ENCODE measurements at regions not wholly inside any gene's neighbourhood (a gene's known extent, or its start where the extent isn't known, plus 50 kb on each side); places are given as distances from the start of the nearest gene placed in this dataset.

GRCh38 chr1:93778457-93778856 lies 96.8 kb upstream of the BCAR3 start:
- TF ChIP-seq EP300 (IDR thresholded peaks at IDR 0.05) = no peak
- no peak for TF ChIP-seq CTCF (IDR thresholded peaks at IDR 0.05)
- TF ChIP-seq POLR2A (IDR thresholded peaks at IDR 0.05) = no peak
- no peak for TF ChIP-seq POLR2AphosphoS5 (IDR thresholded peaks at IDR 0.05)
